ENCODE measurements at regions not wholly inside any gene's neighbourhood (a gene's known extent, or its start where the extent isn't known, plus 50 kb on each side); places are given as distances from the start of the nearest gene placed in this dataset.

DNA sequence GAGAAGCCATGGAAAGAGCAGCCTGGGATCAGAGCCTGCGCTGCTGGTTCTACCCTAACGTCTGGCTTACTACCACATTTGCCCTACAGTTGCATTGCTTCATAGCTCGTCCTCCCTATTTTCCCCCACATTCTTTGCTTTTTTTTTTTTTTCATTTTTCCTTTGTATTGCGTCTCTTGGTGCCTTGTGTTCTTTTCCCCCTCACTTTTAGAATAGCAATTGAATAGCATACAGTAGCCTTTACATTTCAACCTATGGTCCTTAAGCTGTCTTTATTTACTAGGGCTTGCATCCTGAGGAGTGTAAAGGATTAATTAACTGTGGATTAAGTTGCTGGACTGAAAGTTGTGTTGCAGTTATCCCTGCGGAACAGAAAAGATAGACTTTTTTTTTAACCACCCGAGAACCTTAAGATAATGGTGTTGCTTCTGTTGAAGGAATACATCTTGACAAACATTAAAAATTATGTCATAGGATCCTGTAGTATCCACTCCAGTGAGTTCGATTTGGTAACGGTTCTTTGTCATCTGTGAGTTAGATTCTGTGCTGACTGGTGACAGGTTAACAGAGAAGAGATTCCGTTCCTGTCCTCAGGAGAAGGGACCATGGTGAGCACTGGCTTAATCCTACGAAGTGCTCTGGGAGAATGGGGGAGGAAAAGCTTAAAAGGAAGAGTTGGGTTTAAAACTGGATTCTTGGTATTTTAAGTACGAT lies 417.4 kb upstream of the NAALADL2 start:
- TF ChIP-seq EZH2phosphoT487 (conservative IDR thresholded peaks at IDR 0.05; ENCODE audit: low read length), result no peak
- TF ChIP-seq, protein P1, sequence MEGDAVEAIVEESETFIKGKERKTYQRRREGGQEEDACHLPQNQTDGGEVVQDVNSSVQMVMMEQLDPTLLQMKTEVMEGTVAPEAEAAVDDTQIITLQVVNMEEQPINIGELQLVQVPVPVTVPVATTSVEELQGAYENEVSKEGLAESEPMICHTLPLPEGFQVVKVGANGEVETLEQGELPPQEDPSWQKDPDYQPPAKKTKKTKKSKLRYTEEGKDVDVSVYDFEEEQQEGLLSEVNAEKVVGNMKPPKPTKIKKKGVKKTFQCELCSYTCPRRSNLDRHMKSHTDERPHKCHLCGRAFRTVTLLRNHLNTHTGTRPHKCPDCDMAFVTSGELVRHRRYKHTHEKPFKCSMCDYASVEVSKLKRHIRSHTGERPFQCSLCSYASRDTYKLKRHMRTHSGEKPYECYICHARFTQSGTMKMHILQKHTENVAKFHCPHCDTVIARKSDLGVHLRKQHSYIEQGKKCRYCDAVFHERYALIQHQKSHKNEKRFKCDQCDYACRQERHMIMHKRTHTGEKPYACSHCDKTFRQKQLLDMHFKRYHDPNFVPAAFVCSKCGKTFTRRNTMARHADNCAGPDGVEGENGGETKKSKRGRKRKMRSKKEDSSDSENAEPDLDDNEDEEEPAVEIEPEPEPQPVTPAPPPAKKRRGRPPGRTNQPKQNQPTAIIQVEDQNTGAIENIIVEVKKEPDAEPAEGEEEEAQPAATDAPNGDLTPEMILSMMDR (IDR thresholded peaks at IDR 0.05; ENCODE audit: insufficient read depth, low read length, poor library complexity, severe bottlenecking), result no peak
- H3K9me3 ChIP-seq (ENCODE audit: insufficient read depth, low read length), result no peaks in the 10 kb centered on the region
- no peaks in the 10 kb centered on the region for H3K36me3 ChIP-seq (ENCODE audit: low read length)
- H4K20me1 ChIP-seq (ENCODE audit: low read depth, low read length), result no peaks in the 10 kb centered on the region
- H3K9me2 ChIP-seq (replicated peaks; ENCODE audit: insufficient read depth, low read length), result no peaks in the 10 kb centered on the region
- H3K79me2 ChIP-seq (ENCODE audit: insufficient read depth, low read length), result no peaks in the 10 kb centered on the region
- no peak overlapping the region for H3K27ac ChIP-seq (ENCODE audit: low read depth, low read length)
- H3K9ac ChIP-seq (ENCODE audit: low read length), result no peak overlapping the region
- no peaks in the 10 kb centered on the region for H3F3A ChIP-seq (ENCODE audit: insufficient read depth)
- no peak overlapping the region for H3K4me3 ChIP-seq (ENCODE audit: insufficient read depth, low read length, poor library complexity, severe bottlenecking)
- H3K27me3 ChIP-seq (ENCODE audit: low read length), result no peaks in the 10 kb centered on the region
- H3K4me2 ChIP-seq (ENCODE audit: low read depth, low read length, poor library complexity, severe bottlenecking), result no peak overlapping the region
- no peak overlapping the region for H2AFZ ChIP-seq (ENCODE audit: low read depth, low read length, severe bottlenecking)

DNA sequence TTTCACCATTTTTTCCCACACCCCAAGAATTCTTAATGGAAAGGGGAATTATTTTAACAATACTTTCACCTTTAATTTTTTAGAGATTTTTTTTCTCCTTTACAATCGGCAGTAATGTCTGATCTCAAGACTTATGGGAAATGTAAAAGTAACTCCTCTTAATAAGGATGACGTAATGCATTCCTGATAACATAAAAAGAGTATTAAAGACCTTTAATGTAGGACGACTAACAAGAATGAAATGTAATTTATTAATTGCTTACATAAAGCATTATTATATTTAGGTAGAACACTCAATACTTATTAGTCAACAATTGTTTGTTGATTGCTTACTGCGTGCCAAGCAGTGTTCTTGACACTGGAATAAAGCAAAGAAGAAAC lies 416.8 kb upstream of the NAALADL2 start:
- H3K27me3 ChIP-seq (ENCODE audit: low read length), result no peaks in the 10 kb centered on the region
- no peaks in the 10 kb centered on the region for H3F3A ChIP-seq (ENCODE audit: insufficient read depth)
- no peak overlapping the region for H3K27ac ChIP-seq (ENCODE audit: low read depth, low read length)
- H3K9me3 ChIP-seq (ENCODE audit: insufficient read depth, low read length), result no peaks in the 10 kb centered on the region
- H3K4me3 ChIP-seq (ENCODE audit: insufficient read depth, low read length, poor library complexity, severe bottlenecking), result no peak overlapping the region
- no peak overlapping the region for H3K4me2 ChIP-seq (ENCODE audit: low read depth, low read length, poor library complexity, severe bottlenecking)
- H3K79me2 ChIP-seq (ENCODE audit: insufficient read depth, low read length), result no peaks in the 10 kb centered on the region
- no peaks in the 10 kb centered on the region for H3K9me2 ChIP-seq (replicated peaks; ENCODE audit: insufficient read depth, low read length)
- H4K20me1 ChIP-seq (ENCODE audit: low read depth, low read length), result no peaks in the 10 kb centered on the region
- TF ChIP-seq, protein P1 (IDR thresholded peaks at IDR 0.05; ENCODE audit: insufficient read depth, low read length, poor library complexity, severe bottlenecking), result no peak
- no peak for TF ChIP-seq EZH2phosphoT487 (conservative IDR thresholded peaks at IDR 0.05; ENCODE audit: low read length)
- no peaks in the 10 kb centered on the region for H3K36me3 ChIP-seq (ENCODE audit: low read length)
- no peak overlapping the region for H3K9ac ChIP-seq (ENCODE audit: low read length)
- no peak overlapping the region for H2AFZ ChIP-seq (ENCODE audit: low read depth, low read length, severe bottlenecking)

DNA sequence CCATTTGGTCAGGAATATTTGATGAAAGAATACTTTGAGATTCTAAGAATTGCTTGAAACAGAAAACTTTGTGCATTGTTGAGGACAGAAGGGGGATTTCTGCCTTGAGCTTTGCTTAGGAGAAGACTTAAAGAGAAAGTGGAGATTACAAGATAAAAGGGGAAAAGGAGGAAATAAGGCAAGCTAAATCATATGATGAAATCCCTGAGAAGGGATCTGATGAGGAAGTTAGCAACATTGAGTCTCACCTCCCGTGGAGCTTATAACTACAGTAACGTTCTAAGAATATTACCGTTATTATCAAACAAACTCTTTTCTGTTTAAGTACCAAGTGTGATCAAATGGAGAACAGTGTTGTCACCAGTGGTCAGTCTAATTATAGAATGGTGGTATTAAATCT lies 414.7 kb upstream of the NAALADL2 start:
- no peaks in the 10 kb centered on the region for H3K79me2 ChIP-seq (ENCODE audit: insufficient read depth, low read length)
- H3K27ac ChIP-seq (ENCODE audit: low read depth, low read length), result no peak overlapping the region
- no peak for TF ChIP-seq EZH2phosphoT487 (conservative IDR thresholded peaks at IDR 0.05; ENCODE audit: low read length)
- TF ChIP-seq, protein P1 (IDR thresholded peaks at IDR 0.05; ENCODE audit: insufficient read depth, low read length, poor library complexity, severe bottlenecking), result no peak

More for the DNA sequence above, 414.7 kb upstream of the NAALADL2 start:
- no peak overlapping the region for H2AFZ ChIP-seq (ENCODE audit: low read depth, low read length, severe bottlenecking)
- H3F3A ChIP-seq (ENCODE audit: insufficient read depth), result no peaks in the 10 kb centered on the region
- no peak overlapping the region for H3K9ac ChIP-seq (ENCODE audit: low read length)
- no peaks in the 10 kb centered on the region for H3K9me2 ChIP-seq (replicated peaks; ENCODE audit: insufficient read depth, low read length)
- H3K4me2 ChIP-seq (ENCODE audit: low read depth, low read length, poor library complexity, severe bottlenecking), result no peak overlapping the region
- no peaks in the 10 kb centered on the region for H3K36me3 ChIP-seq (ENCODE audit: low read length)
- H3K4me3 ChIP-seq (ENCODE audit: insufficient read depth, low read length, poor library complexity, severe bottlenecking), result no peak overlapping the region
- H3K27me3 ChIP-seq (ENCODE audit: low read length), result no peaks in the 10 kb centered on the region
- no peaks in the 10 kb centered on the region for H4K20me1 ChIP-seq (ENCODE audit: low read depth, low read length)
- no peaks in the 10 kb centered on the region for H3K9me3 ChIP-seq (ENCODE audit: insufficient read depth, low read length)
